GM23338 (cell line): ENCODE measurements at regions not wholly inside any gene's neighbourhood (a gene's known extent, or its start where the extent isn't known, plus 50 kb on each side); places are given as distances from the start of the nearest gene placed in this dataset.

Experiments used
- ATAC-seq: fragments of 200-7000 bp; cut with Tn5 transposase; 3 replicates; pipeline ENCODE4 v1.9.1; 2020
- DNase-seq: peaks from one replicate; pipeline ENCODE4 v3.0.0-alpha.2; 2015; ENCODE audit warnings: low spot score
- H2AFZ ChIP-seq: fragments of 200-600 bp; sonication (generic); 2 replicates; pipeline ENCODE4 v1.8.0; 2016; ENCODE audit warnings: antibody characterized with exemption, mild to moderate bottlenecking, moderate library complexity
- H3F3A ChIP-seq: fragments of 200-600 bp; sonication (generic); replicated peaks from 2 replicates; pipeline ENCODE4 v1.8.0; 2017; ENCODE audit warnings: antibody characterized with exemption, mixed run types, low read depth
- H3K27ac ChIP-seq: fragments of 200-600 bp; sonication (generic); 2 replicates; pipeline ENCODE4 v1.6.1; 2016; ENCODE audit warnings: low read depth
- H3K27me3 ChIP-seq: fragments of 200-600 bp; sonication (generic); 2 replicates; pipeline ENCODE4 v1.8.0; 2016; ENCODE audit warnings: mild to moderate bottlenecking, mixed run types, moderate library complexity; ENCODE audit not compliant: insufficient read depth
- H3K36me3 ChIP-seq: fragments of 200-600 bp; sonication (generic); 2 replicates; pipeline ENCODE4 v1.8.0; 2016; ENCODE audit warnings: mild to moderate bottlenecking; ENCODE audit not compliant: insufficient read depth
- H3K4me1 ChIP-seq: fragments of 200-600 bp; sonication (generic); 2 replicates; pipeline ENCODE4 v1.8.0; 2016; ENCODE audit warnings: mild to moderate bottlenecking, moderate library complexity; ENCODE audit not compliant: insufficient read depth
- H3K4me2 ChIP-seq: fragments of 200-600 bp; sonication (generic); 2 replicates; pipeline ENCODE4 v1.7.1; 2017; ENCODE audit warnings: mixed run types
- H3K4me3 ChIP-seq: fragments of 200-600 bp; sonication (generic); 2 replicates; pipeline ENCODE4 v1.6.1; 2016; ENCODE audit warnings: mixed run types
- H3K79me2 ChIP-seq: fragments of 200-600 bp; sonication (generic); replicated peaks from 2 replicates; pipeline ENCODE4 v1.8.0; 2017; ENCODE audit warnings: mild to moderate bottlenecking; ENCODE audit not compliant: insufficient read depth
- H3K9me2 ChIP-seq: fragments of 200-600 bp; sonication (generic); 2 replicates; pipeline ENCODE4 v1.8.0; 2017; ENCODE audit not compliant: insufficient read depth
- H4K20me1 ChIP-seq: fragments of 200-600 bp; sonication (generic); replicated peaks from 2 replicates; pipeline ENCODE4 v1.8.0; 2017; ENCODE audit warnings: mild to moderate bottlenecking; ENCODE audit not compliant: insufficient read depth
- H3K27ac Mint-ChIP-seq: 2 replicates; pipeline ENCODE4 v1.8.0; 2020; ENCODE audit warnings: inconsistent platforms, mild to moderate bottlenecking, moderate library complexity, mixed read lengths
- H3K27me3 Mint-ChIP-seq: 3 replicates; pipeline ENCODE4 v1.8.0; 2022; ENCODE audit warnings: low read depth, mild to moderate bottlenecking, moderate library complexity, mixed read lengths, inconsistent platforms; ENCODE audit not compliant: insufficient read depth, poor library complexity
- H3K36me3 Mint-ChIP-seq: 3 replicates; pipeline ENCODE4 v1.8.0; 2021; ENCODE audit warnings: low read depth, mild to moderate bottlenecking, inconsistent platforms, moderate library complexity, mixed read lengths
- H3K4me1 Mint-ChIP-seq: 3 replicates; pipeline ENCODE4 v1.8.0; 2020; ENCODE audit warnings: mild to moderate bottlenecking, inconsistent platforms, mixed read lengths
- H3K4me3 Mint-ChIP-seq: 3 replicates; pipeline ENCODE4 v1.8.0; 2021; ENCODE audit warnings: moderate library complexity, mild to moderate bottlenecking, inconsistent platforms, mixed read lengths
- H3K9me3 Mint-ChIP-seq: 3 replicates; pipeline ENCODE4 v1.8.0; 2020; ENCODE audit warnings: moderate library complexity, mild to moderate bottlenecking, inconsistent platforms, mixed read lengths
- CREB1 ChIP-seq: fragments of 250-450 bp; sonication (Bioruptor Pico); IDR thresholded peaks from 2 replicates; pipeline ENCODE4 v1.5.0; 2020; ENCODE audit warnings: low read depth, mild to moderate bottlenecking, moderate library complexity
- EZH2 ChIP-seq: fragments of 200-600 bp; sonication (generic); IDR thresholded peaks from one replicate; pipeline ENCODE4 v1.8.0; 2017; ENCODE audit warnings: antibody characterized with exemption, mild to moderate bottlenecking, low read depth; ENCODE audit not compliant: unreplicated experiment
- EZH2phosphoT487 ChIP-seq: fragments of 200-600 bp; sonication (generic); IDR thresholded peaks from one replicate; pipeline ENCODE4 v1.8.1; 2018; ENCODE audit warnings: antibody characterized with exemption; ENCODE audit not compliant: unreplicated experiment
- JUNB ChIP-seq: IDR thresholded peaks from one replicate; pipeline ENCODE4 v1.6.1; 2016; ENCODE audit warnings: antibody characterized with exemption; ENCODE audit not compliant: unreplicated experiment
- NANOG ChIP-seq: IDR thresholded peaks from 2 replicates; pipeline ENCODE4 v1.6.1; 2016; ENCODE audit warnings: antibody characterized with exemption, borderline replicate concordance
- POLR2AphosphoS5 ChIP-seq: IDR thresholded peaks from 2 replicates; pipeline ENCODE4 v1.6.1; 2016; ENCODE audit warnings: antibody characterized with exemption, low read depth
- ZNF114 ChIP-seq: fragments of 250-450 bp; sonication (Bioruptor Pico); IDR thresholded peaks from 2 replicates; pipeline ENCODE4 v1.5.0; 2020; ENCODE audit warnings: mild to moderate bottlenecking, moderate library complexity
- ZNF331 ChIP-seq: fragments of 250-450 bp; sonication (Bioruptor Pico); IDR thresholded peaks from 2 replicates; pipeline ENCODE4 v1.5.0; 2020; ENCODE audit warnings: low read depth, mild to moderate bottlenecking, moderate library complexity
- ZNF462 ChIP-seq: fragments of 250-450 bp; sonication (Bioruptor Pico); IDR thresholded peaks from 2 replicates; pipeline ENCODE4 v1.5.0; 2020; ENCODE audit warnings: mild to moderate bottlenecking, moderate library complexity
- TF ChIP-seq, protein P1 (sequence below): IDR thresholded peaks from one replicate; pipeline ENCODE4 v1.6.1; 2018; ENCODE audit warnings: antibody characterized with exemption; ENCODE audit not compliant: unreplicated experiment
- TF ChIP-seq, protein P2 (sequence below): IDR thresholded peaks from 2 replicates; pipeline ENCODE4 v1.6.1; 2016; ENCODE audit warnings: antibody characterized with exemption

DNA sequence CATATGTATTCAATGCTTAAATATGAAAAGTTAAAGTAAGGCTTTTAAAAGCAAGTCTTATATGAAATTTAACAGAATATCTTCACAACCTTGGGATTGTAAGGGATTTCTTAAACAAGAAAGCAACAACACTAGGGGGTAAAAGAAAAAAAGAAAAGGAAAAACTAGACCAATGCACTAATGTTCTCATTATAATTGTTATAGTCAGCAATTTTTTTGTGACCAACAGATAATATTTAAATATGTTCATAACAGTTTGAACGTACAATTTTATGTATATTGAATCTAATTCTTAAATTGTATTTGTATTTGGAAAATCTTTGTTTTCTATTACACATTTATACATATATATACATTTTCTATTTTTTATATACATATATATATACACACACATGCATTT lies 1397.8 kb upstream of the ADGRB3 start:
- Mint-ChIP-seq H3K4me1 (no peaks in the 10 kb centered on the region), H3K4me3 (no peak overlapping the region), H3K9me3 (peaks cover 3% of the 10 kb centered on the region; the same call in 2 of the 3 replicates), H3K36me3 (no peaks in the 10 kb centered on the region; the same call in 1 of the 3 replicates), H3K27ac (no peak overlapping the region), H3K27me3 (no peaks in the 10 kb centered on the region)
- TF ChIP-seq EZH2phosphoT487 (no peak), ZNF114 (no peak), CREB1 (CRISPR knock-in tag) (no peak), JUNB (no peak), ZNF331 (CRISPR knock-in tag) (no peak), ZNF462 (no peak), NANOG (no peak), EZH2 (no peak), POLR2AphosphoS5 (no peak)
- TF ChIP-seq, protein P1, sequence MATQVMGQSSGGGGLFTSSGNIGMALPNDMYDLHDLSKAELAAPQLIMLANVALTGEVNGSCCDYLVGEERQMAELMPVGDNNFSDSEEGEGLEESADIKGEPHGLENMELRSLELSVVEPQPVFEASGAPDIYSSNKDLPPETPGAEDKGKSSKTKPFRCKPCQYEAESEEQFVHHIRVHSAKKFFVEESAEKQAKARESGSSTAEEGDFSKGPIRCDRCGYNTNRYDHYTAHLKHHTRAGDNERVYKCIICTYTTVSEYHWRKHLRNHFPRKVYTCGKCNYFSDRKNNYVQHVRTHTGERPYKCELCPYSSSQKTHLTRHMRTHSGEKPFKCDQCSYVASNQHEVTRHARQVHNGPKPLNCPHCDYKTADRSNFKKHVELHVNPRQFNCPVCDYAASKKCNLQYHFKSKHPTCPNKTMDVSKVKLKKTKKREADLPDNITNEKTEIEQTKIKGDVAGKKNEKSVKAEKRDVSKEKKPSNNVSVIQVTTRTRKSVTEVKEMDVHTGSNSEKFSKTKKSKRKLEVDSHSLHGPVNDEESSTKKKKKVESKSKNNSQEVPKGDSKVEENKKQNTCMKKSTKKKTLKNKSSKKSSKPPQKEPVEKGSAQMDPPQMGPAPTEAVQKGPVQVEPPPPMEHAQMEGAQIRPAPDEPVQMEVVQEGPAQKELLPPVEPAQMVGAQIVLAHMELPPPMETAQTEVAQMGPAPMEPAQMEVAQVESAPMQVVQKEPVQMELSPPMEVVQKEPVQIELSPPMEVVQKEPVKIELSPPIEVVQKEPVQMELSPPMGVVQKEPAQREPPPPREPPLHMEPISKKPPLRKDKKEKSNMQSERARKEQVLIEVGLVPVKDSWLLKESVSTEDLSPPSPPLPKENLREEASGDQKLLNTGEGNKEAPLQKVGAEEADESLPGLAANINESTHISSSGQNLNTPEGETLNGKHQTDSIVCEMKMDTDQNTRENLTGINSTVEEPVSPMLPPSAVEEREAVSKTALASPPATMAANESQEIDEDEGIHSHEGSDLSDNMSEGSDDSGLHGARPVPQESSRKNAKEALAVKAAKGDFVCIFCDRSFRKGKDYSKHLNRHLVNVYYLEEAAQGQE = no peak
- TF ChIP-seq, protein P2, sequence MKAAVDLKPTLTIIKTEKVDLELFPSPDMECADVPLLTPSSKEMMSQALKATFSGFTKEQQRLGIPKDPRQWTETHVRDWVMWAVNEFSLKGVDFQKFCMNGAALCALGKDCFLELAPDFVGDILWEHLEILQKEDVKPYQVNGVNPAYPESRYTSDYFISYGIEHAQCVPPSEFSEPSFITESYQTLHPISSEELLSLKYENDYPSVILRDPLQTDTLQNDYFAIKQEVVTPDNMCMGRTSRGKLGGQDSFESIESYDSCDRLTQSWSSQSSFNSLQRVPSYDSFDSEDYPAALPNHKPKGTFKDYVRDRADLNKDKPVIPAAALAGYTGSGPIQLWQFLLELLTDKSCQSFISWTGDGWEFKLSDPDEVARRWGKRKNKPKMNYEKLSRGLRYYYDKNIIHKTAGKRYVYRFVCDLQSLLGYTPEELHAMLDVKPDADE = no peak
- Histone ChIP-seq H2AFZ (no peak overlapping the region), H4K20me1 (no peaks in the 10 kb centered on the region), H3F3A (no peaks in the 10 kb centered on the region), H3K4me2 (no peak overlapping the region), H3K4me3 (no peak overlapping the region), H3K27me3 (no peaks in the 10 kb centered on the region), H3K4me1 (no peaks in the 10 kb centered on the region), H3K79me2 (no peaks in the 10 kb centered on the region), H3K9me2 (no peaks in the 10 kb centered on the region), H3K27ac (no peak overlapping the region), H3K36me3 (no peaks in the 10 kb centered on the region)
- ATAC-seq (no peak), DNase-seq (no peak)
